Neural cell (in vitro differentiated cells): ENCODE measurements at regions not wholly inside any gene's neighbourhood (a gene's known extent, or its start where the extent isn't known, plus 50 kb on each side); places are given as distances from the start of the nearest gene placed in this dataset.

Experiments used
- H2AFZ ChIP-seq: fragments of 200-600, 300-800 bp; sonication (generic), shearing (Covaris generic); 2 replicates; pipeline ENCODE4 v1.6.0; 2014; ENCODE audit warnings: low read depth, mild to moderate bottlenecking, antibody characterized with exemption, low read length, moderate library complexity
- H3F3A ChIP-seq: fragments of 200-600 bp; shearing (Covaris generic); 2 replicates; pipeline ENCODE4 v1.6.1; 2016; ENCODE audit warnings: mild to moderate bottlenecking, moderate library complexity, mixed read lengths, antibody characterized with exemption, low read length; ENCODE audit not compliant: insufficient read depth, poor library complexity, severe bottlenecking
- H3K27ac ChIP-seq: fragments of 200-600, 300-800 bp; sonication (generic), shearing (Covaris generic); 2 replicates; pipeline ENCODE4 v1.5.1; 2014; ENCODE audit warnings: mild to moderate bottlenecking, low read length, moderate library complexity
- H3K27me3 ChIP-seq: fragments of 300-800, 200-600 bp; sonication (generic), shearing (Covaris generic); 2 replicates; pipeline ENCODE4 v1.6.0; 2014; ENCODE audit warnings: mild to moderate bottlenecking, low read depth, low read length, moderate library complexity; ENCODE audit not compliant: insufficient read depth
- H3K36me3 ChIP-seq: fragments of 300-800, 200-600 bp; sonication (generic), shearing (Covaris generic); 2 replicates; pipeline ENCODE4 v1.5.1; 2014; ENCODE audit warnings: mild to moderate bottlenecking, antibody characterized with exemption, low read length, moderate library complexity; ENCODE audit not compliant: insufficient read depth
- H3K4me2 ChIP-seq: fragments of 300-800, 200-600 bp; sonication (generic), shearing (Covaris generic); 2 replicates; pipeline ENCODE4 v1.6.0; 2014; ENCODE audit warnings: mild to moderate bottlenecking, low read length
- H3K4me3 ChIP-seq: fragments of 300-800, 200-600 bp; sonication (generic), shearing (Covaris generic); 2 replicates; pipeline ENCODE4 v1.5.1; 2014; ENCODE audit warnings: mild to moderate bottlenecking, low read length, moderate library complexity
- H3K79me2 ChIP-seq: fragments of 200-600 bp; shearing (Covaris generic); replicated peaks from 2 replicates; pipeline ENCODE4 v1.6.0; 2014; ENCODE audit warnings: mild to moderate bottlenecking, low read length, moderate library complexity; ENCODE audit not compliant: insufficient read depth
- H3K9ac ChIP-seq: fragments of 300-800, 200-600 bp; sonication (generic), shearing (Covaris generic); 2 replicates; pipeline ENCODE4 v1.6.1; 2016; ENCODE audit warnings: mild to moderate bottlenecking, low read length, mixed read lengths
- H3K9me2 ChIP-seq: fragments of 200-600 bp; shearing (Covaris generic); 2 replicates; pipeline ENCODE4 v1.6.1; 2016; ENCODE audit warnings: mild to moderate bottlenecking, low read length, mixed read lengths; ENCODE audit not compliant: insufficient read depth
- H3K9me3 ChIP-seq: fragments of 200-600, 300-800 bp; sonication (generic), shearing (Covaris generic); 2 replicates; pipeline ENCODE4 v1.6.1; 2016; ENCODE audit warnings: mild to moderate bottlenecking, mixed run types, low read length, moderate library complexity, mixed read lengths
- H4K20me1 ChIP-seq: fragments of 200-600 bp; shearing (Covaris generic); 2 replicates; pipeline ENCODE4 v1.6.1; 2016; ENCODE audit warnings: mild to moderate bottlenecking, mixed run types; ENCODE audit not compliant: insufficient read depth
- EP300 ChIP-seq: fragments of 450-650 bp; conservative IDR thresholded peaks from 2 replicates; pipeline ENCODE4 v1.6.1; 2014; ENCODE audit warnings: antibody characterized with exemption, mild to moderate bottlenecking, moderate library complexity; ENCODE audit not compliant: poor library complexity, severe bottlenecking
- EZH2 ChIP-seq: fragments of 200-600, 300-800 bp; shearing (Covaris generic), sonication (generic); IDR thresholded peaks from 2 replicates; pipeline ENCODE4 v1.6.1; 2014; ENCODE audit warnings: antibody characterized with exemption, low read length, borderline replicate concordance, mild to moderate bottlenecking; ENCODE audit not compliant: insufficient read depth, poor library complexity, severe bottlenecking
- MXI1 ChIP-seq: fragments of 450-650 bp; conservative IDR thresholded peaks from 2 replicates; pipeline ENCODE4 v1.6.1; 2014; ENCODE audit warnings: antibody characterized with exemption, mild to moderate bottlenecking; ENCODE audit not compliant: poor library complexity, severe bottlenecking
- POLR2AphosphoS5 ChIP-seq: IDR thresholded peaks from 2 replicates; pipeline ENCODE4 v1.6.1; 2012
- RAD21 ChIP-seq: fragments of 450-650 bp; conservative IDR thresholded peaks from 2 replicates; pipeline ENCODE4 v1.6.1; 2014; ENCODE audit warnings: antibody characterized with exemption, mild to moderate bottlenecking, moderate library complexity
- SMC3 ChIP-seq: fragments of 450-650 bp; conservative IDR thresholded peaks from 2 replicates; pipeline ENCODE4 v1.6.1; 2014; ENCODE audit warnings: antibody characterized with exemption, mild to moderate bottlenecking, moderate library complexity; ENCODE audit not compliant: poor library complexity
- TAF1 ChIP-seq: IDR thresholded peaks from 2 replicates; pipeline ENCODE4 v1.6.1; 2012; ENCODE audit warnings: low read depth
- TF ChIP-seq, protein P1 (sequence below): fragments of 450-650 bp; IDR thresholded peaks from 2 replicates; pipeline ENCODE4 v1.5.1; 2014; ENCODE audit warnings: antibody characterized with exemption, mild to moderate bottlenecking, moderate library complexity; ENCODE audit not compliant: poor library complexity, severe bottlenecking
- TF ChIP-seq, protein P2 (sequence below): IDR thresholded peaks from 2 replicates; pipeline ENCODE4 v1.6.1; 2012; ENCODE audit warnings: borderline replicate concordance

- Histone ChIP-seq H3K9me3 (no peaks in the 10 kb centered on the region), H4K20me1 (no peaks in the 10 kb centered on the region), H2AFZ (no peak overlapping the region), H3K4me3 (no peak overlapping the region), H3K27me3 (no peaks in the 10 kb centered on the region), H3F3A (no peaks in the 10 kb centered on the region), H3K36me3 (no peaks in the 10 kb centered on the region), H3K27ac (no peak overlapping the region), H3K9me2 (no peaks in the 10 kb centered on the region), H3K9ac (no peak overlapping the region), H3K4me2 (no peak overlapping the region), H3K79me2 (no peaks in the 10 kb centered on the region)
- TF ChIP-seq MXI1 (no peak), EP300 (no peak), SMC3 (peak; percentile 97), EZH2 (no peak), RAD21 (peak; percentile 97)
- TF ChIP-seq, protein P1, sequence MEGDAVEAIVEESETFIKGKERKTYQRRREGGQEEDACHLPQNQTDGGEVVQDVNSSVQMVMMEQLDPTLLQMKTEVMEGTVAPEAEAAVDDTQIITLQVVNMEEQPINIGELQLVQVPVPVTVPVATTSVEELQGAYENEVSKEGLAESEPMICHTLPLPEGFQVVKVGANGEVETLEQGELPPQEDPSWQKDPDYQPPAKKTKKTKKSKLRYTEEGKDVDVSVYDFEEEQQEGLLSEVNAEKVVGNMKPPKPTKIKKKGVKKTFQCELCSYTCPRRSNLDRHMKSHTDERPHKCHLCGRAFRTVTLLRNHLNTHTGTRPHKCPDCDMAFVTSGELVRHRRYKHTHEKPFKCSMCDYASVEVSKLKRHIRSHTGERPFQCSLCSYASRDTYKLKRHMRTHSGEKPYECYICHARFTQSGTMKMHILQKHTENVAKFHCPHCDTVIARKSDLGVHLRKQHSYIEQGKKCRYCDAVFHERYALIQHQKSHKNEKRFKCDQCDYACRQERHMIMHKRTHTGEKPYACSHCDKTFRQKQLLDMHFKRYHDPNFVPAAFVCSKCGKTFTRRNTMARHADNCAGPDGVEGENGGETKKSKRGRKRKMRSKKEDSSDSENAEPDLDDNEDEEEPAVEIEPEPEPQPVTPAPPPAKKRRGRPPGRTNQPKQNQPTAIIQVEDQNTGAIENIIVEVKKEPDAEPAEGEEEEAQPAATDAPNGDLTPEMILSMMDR: peak; percentile 96
Measured at GRCh38 chr16:82263521-82264143, 93.6 kb upstream of the MPHOSPH6 start.

- no peaks in the 10 kb centered on the region for H3F3A ChIP-seq
- no peak overlapping the region for H3K27ac ChIP-seq
- H3K4me3 ChIP-seq: no peak overlapping the region
- no peaks in the 10 kb centered on the region for H3K36me3 ChIP-seq
- H3K27me3 ChIP-seq: no peaks in the 10 kb centered on the region
- no peak overlapping the region for H2AFZ ChIP-seq
- no peaks in the 10 kb centered on the region for H3K9me2 ChIP-seq
- H3K9me3 ChIP-seq: no peaks in the 10 kb centered on the region
- no peak overlapping the region for H3K4me2 ChIP-seq
- no peak overlapping the region for H3K9ac ChIP-seq
- H3K79me2 ChIP-seq: no peaks in the 10 kb centered on the region
- TF ChIP-seq SMC3 (no peak), TAF1 (no peak), MXI1 (no peak), EP300 (no peak), RAD21 (no peak), EZH2 (no peak), POLR2AphosphoS5 (no peak)
- TF ChIP-seq, protein P2, sequence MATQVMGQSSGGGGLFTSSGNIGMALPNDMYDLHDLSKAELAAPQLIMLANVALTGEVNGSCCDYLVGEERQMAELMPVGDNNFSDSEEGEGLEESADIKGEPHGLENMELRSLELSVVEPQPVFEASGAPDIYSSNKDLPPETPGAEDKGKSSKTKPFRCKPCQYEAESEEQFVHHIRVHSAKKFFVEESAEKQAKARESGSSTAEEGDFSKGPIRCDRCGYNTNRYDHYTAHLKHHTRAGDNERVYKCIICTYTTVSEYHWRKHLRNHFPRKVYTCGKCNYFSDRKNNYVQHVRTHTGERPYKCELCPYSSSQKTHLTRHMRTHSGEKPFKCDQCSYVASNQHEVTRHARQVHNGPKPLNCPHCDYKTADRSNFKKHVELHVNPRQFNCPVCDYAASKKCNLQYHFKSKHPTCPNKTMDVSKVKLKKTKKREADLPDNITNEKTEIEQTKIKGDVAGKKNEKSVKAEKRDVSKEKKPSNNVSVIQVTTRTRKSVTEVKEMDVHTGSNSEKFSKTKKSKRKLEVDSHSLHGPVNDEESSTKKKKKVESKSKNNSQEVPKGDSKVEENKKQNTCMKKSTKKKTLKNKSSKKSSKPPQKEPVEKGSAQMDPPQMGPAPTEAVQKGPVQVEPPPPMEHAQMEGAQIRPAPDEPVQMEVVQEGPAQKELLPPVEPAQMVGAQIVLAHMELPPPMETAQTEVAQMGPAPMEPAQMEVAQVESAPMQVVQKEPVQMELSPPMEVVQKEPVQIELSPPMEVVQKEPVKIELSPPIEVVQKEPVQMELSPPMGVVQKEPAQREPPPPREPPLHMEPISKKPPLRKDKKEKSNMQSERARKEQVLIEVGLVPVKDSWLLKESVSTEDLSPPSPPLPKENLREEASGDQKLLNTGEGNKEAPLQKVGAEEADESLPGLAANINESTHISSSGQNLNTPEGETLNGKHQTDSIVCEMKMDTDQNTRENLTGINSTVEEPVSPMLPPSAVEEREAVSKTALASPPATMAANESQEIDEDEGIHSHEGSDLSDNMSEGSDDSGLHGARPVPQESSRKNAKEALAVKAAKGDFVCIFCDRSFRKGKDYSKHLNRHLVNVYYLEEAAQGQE: no peak
- TF ChIP-seq, protein P1: no peak
- H4K20me1 ChIP-seq: no peaks in the 10 kb centered on the region
Measured at GRCh38 chr16:82262244-82262643, 92.2 kb upstream of the MPHOSPH6 start.
